CD4-positive, alpha-beta T cell treated with Interferon alpha-2 for 1 hour (primary cell): ENCODE measurements at regions not wholly inside any gene's neighbourhood (a gene's known extent, or its start where the extent isn't known, plus 50 kb on each side); places are given as distances from the start of the nearest gene placed in this dataset.
A peak's percentile ranks its signal among the peaks of the same experiment; 100 is the strongest.

Source experiments
- DNase-seq, 2 donors: peaks; one replicate each; pipeline ENCODE4 v3.0.0-alpha.2; 2020 to 2022

GRCh38 chr6:16974704-16975359 is 127.0 kb upstream of the STMND1 start:
- no peak for DNase-seq

GRCh38 chr6:16974387-16974673 is 127.5 kb upstream of the STMND1 start:
- DNase-seq = no peak

- no peak for DNase-seq
Observed at GRCh38 chr6:16973545-16974386, 128.1 kb upstream of the STMND1 start.

GRCh38 chr6:16973051-16973450 is 128.8 kb upstream of the STMND1 start:
- no peak for DNase-seq

GRCh38 chr6:16972535-16972934 is 129.3 kb upstream of the STMND1 start:
- DNase-seq = no peak

GRCh38 chr6:16969699-16970655 is 131.9 kb upstream of the STMND1 start:
- DNase-seq = no peak

- DNase-seq = no peak
Observed at GRCh38 chr6:16968101-16968500, 133.7 kb upstream of the STMND1 start.

GRCh38 chr6:16967470-16967817 is 134.4 kb upstream of the STMND1 start:
- DNase-seq = no peak

- no peak for DNase-seq
Observed at GRCh38 chr6:16966791-16967469, 134.9 kb upstream of the STMND1 start.

- DNase-seq = no peak
Observed at GRCh38 chr6:16965689-16966088, 136.2 kb upstream of the STMND1 start.

- DNase-seq = peak; percentile 50 to 65
Observed at GRCh38 chr6:16964553-16965499, 137.0 kb upstream of the STMND1 start.

- no peak for DNase-seq
Observed at GRCh38 chr6:16961577-16961976, 140.3 kb upstream of the STMND1 start.

GRCh38 chr6:16959789-16960188 is 142.1 kb upstream of the STMND1 start:
- no peak for DNase-seq

GRCh38 chr6:16956361-16956760 is 145.5 kb upstream of the STMND1 start:
- peak in 1 of 2 donors; percentile 25 for DNase-seq

- DNase-seq = no peak
Observed at GRCh38 chr6:16955899-16956298, 146.0 kb upstream of the STMND1 start.

- no peak for DNase-seq
Observed at GRCh38 chr6:16953905-16954304, 147.9 kb upstream of the STMND1 start.

- DNase-seq = no peak
Observed at GRCh38 chr6:16953446-16953845, 148.4 kb upstream of the STMND1 start.

- no peak for DNase-seq
Observed at GRCh38 chr6:16950825-16951495, 150.9 kb upstream of the STMND1 start.

GRCh38 chr6:16950302-16950701 is 151.5 kb upstream of the STMND1 start:
- no peak for DNase-seq

GRCh38 chr6:16949716-16950115 is 152.1 kb upstream of the STMND1 start:
- DNase-seq = no peak

GRCh38 chr6:16948396-16948795 is 153.5 kb upstream of the STMND1 start:
- no peak for DNase-seq
